ENCODE measurements at regions not wholly inside any gene's neighbourhood (a gene's known extent, or its start where the extent isn't known, plus 50 kb on each side); places are given as distances from the start of the nearest gene placed in this dataset.

DNA sequence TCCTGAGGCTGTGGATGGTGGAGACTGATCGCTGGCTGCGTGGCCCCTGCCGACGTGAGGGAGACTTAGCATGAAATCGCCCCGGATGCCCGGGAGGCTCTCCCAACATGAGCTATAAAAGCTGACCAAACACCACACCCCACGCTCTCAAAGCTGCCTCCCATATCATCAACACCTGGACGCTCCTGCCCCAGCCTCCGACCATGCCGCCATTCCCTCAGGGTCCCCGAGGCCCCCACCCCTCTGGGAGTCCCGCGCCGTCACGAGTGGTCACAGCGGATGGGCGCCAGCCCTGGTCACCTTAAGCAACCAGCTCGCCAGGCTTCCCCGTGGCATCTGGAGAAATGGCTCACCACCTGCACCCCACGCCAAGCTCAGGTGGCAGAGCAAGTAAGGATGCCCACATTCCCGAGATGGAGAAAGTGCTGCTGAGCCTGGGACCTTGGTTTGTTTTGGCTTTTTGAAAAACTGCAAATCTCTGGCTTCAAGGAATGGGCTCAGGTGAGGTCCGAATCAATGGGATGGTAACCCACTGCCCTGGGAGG, 196.0 kb downstream of the MED10 start:
- no peak overlapping the region for H3K4me3 ChIP-seq
- no peaks in the 10 kb centered on the region for H3K4me1 ChIP-seq (ENCODE audit: low read depth)
- TF ChIP-seq CTCF (IDR thresholded peaks at IDR 0.05; ENCODE audit: low read depth, low read length): no peak
- no peaks in the 10 kb centered on the region for H3K27me3 ChIP-seq
- H3K27ac ChIP-seq: no peak overlapping the region
- H3K36me3 ChIP-seq: no peaks in the 10 kb centered on the region
- no peak for DNase-seq (ENCODE audit: low read depth in 1 of 2, low spot score in 1 of 2)
- no peaks in the 10 kb centered on the region for H3K9me3 ChIP-seq (ENCODE audit: low read depth)

GRCh38 chr5:6181871-6182270, 196.5 kb downstream of the MED10 start:
- H3K9me3 ChIP-seq (ENCODE audit: low read depth): no peaks in the 10 kb centered on the region
- no peaks in the 10 kb centered on the region for H3K36me3 ChIP-seq
- TF ChIP-seq CTCF (IDR thresholded peaks at IDR 0.05; ENCODE audit: low read depth, low read length): no peak
- H3K4me3 ChIP-seq: no peak overlapping the region
- no peaks in the 10 kb centered on the region for H3K4me1 ChIP-seq (ENCODE audit: low read depth)
- no peak overlapping the region for H3K27ac ChIP-seq
- no peak for DNase-seq (ENCODE audit: low read depth in 1 of 2, low spot score in 1 of 2)
- H3K27me3 ChIP-seq: no peaks in the 10 kb centered on the region

GRCh38 chr5:6181147-6181729, 197.1 kb downstream of the MED10 start:
- TF ChIP-seq CTCF (IDR thresholded peaks at IDR 0.05; ENCODE audit: low read depth, low read length): no peak

GRCh38 chr5:6180231-6180872, 198.0 kb downstream of the MED10 start:
- H3K27ac ChIP-seq: no peak overlapping the region
- H3K36me3 ChIP-seq: no peaks in the 10 kb centered on the region
- no peak for TF ChIP-seq CTCF (IDR thresholded peaks at IDR 0.05; ENCODE audit: low read depth, low read length)
- H3K27me3 ChIP-seq: no peaks in the 10 kb centered on the region
- no peaks in the 10 kb centered on the region for H3K4me1 ChIP-seq (ENCODE audit: low read depth)
- no peak overlapping the region for H3K4me3 ChIP-seq
- no peaks in the 10 kb centered on the region for H3K9me3 ChIP-seq (ENCODE audit: low read depth)
- DNase-seq (ENCODE audit: low read depth in 1 of 2, low spot score in 1 of 2): no peak

More at GRCh38 chr5:6181147-6181729, 197.1 kb downstream of the MED10 start:
- Histone ChIP-seq H3K27ac (no peak overlapping the region), H3K4me1 (ENCODE audit: low read depth) (no peaks in the 10 kb centered on the region), H3K27me3 (no peaks in the 10 kb centered on the region), H3K36me3 (no peaks in the 10 kb centered on the region), H3K4me3 (no peak overlapping the region), H3K9me3 (ENCODE audit: low read depth) (no peaks in the 10 kb centered on the region)
- DNase-seq (ENCODE audit: low read depth in 1 of 2, low spot score in 1 of 2): no peak

GRCh38 chr5:6178846-6179532, 199.4 kb downstream of the MED10 start:
- H3K36me3 ChIP-seq: no peaks in the 10 kb centered on the region
- H3K4me3 ChIP-seq: no peak overlapping the region
- TF ChIP-seq CTCF (IDR thresholded peaks at IDR 0.05; ENCODE audit: low read depth, low read length): no peak
- no peaks in the 10 kb centered on the region for H3K9me3 ChIP-seq (ENCODE audit: low read depth)
- no peaks in the 10 kb centered on the region for H3K27me3 ChIP-seq
- no peaks in the 10 kb centered on the region for H3K4me1 ChIP-seq (ENCODE audit: low read depth)
- no peak for DNase-seq (ENCODE audit: low read depth in 1 of 2, low spot score in 1 of 2)
- no peak overlapping the region for H3K27ac ChIP-seq

All from cardiac muscle cell (in vitro differentiated cells and primary cell).